NCI-H1092 treated with DMSO at 0.1 percent for 48 hours (cell line): ENCODE measurements at regions not wholly inside any gene's neighbourhood (a gene's known extent, or its start where the extent isn't known, plus 50 kb on each side); places are given as distances from the start of the nearest gene placed in this dataset.
"Not testable (repeated sequence)": the region's sequence is repeated elsewhere in the genome, so short reads cannot be mapped to it uniquely, and the experiment has no call there.

Experiments used
- DNase-seq: peaks from one replicate; lab custom pipeline; 2025; lab: John Stamatoyannopoulos, UW

DNA sequence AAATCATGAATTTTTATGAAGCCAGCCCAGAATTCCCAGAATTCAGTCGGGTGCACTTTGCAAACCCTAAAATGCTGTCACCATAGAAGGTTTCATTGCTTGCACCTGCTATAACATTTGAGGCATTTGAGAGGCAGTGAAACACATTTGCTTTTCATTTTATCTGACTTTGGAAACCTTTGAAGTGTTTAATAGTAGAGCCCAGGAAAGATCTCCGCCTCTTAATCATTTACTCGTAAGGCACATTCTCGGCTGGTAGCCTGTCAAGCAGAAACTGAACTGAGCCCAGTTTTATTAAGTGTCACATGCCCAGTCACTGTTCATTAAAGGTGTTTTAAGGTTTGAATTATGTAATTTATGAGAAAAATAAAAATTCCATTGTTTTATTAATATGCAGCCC, 247.6 kb downstream of the EMX2 start:
- no peak for DNase-seq

DNA sequence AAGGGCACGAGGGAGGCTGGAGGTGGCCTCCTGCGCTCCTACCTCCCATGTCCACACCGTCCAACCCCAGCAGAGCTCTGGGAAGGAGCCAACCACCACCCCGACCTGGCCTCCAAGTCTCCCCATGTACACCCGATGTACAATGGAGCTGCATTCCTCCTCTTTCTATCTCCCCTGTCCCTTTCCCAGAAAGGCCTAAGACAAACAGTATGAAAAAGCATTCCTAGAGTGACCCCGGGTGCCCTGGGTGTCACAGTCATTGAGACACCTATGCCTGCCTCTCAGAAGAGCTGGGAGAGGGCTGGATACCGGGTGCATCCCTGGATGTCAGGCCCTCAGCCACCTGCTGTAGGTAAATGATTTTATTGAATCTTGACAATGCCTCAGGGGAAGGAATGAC, 248.1 kb downstream of the EMX2 start:
- DNase-seq, result no peak

DNA sequence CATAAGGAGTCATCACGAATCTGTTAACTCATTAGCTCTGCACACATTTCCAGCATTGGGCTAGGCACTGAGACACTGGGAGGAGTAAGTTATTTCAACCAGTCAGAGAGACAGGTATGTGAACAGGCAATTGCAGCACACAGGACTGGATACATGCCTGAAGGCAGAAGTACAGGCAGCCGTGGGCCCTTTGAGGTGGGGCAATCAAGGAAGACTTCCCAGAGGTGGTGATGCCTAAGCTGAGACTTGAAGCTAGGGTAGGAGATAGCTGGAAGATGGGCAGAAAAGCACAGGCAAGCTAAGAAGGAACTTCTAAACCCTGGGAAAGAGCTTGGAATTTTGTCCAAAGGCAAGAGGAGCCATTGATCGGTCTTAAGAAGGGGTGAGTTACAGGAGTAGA, 249.7 kb downstream of the EMX2 start:
- DNase-seq, result no peak

DNA sequence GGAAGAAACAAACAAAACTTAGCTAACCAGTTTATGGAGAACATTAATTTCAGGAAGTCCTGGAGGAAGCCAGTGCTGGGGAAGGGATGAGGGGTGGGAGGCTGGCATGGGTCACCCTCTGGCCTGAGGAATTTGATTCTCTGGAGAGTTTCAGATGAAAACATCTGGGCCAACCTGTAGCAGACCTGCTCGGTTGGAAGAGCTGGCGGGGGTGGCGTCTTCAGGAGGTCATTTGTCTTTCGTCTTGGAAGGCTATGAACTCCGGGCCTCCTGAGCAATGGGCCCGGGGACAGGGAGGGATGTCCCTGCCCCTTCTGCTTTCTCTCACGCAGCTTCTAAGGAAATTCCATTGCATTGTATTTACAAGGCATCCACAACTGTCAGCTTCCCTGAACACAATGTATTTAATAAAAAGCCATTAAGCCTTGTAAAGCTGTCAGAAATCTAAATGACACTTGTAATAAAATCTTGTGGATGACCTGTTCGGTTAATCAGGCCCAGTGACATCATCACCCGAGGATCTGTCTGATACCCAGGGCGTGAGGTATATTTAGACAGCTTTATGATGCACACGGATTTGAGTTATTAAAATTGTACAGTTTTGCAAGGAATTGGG, 250.5 kb downstream of the RAB11FIP2 start:
- DNase-seq, result no peak

DNA sequence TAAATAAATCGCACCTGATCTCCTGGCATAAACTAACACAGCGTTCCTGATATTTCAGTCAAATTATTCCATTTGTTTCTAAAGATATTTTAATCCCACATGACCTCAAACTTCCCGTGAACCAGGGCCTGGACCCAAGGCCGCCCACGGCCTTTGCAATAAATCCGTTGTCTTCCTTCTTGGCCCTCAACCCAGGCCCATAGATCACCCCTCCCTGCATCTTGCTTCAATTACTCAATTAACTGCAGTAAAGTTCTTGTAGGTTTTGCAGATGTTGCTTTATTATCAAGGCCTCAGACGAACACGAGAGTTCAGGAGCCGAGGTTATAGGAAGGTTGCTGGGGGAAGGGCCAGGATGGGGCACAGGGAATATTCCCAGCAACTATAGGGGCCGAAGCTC, 249.4 kb downstream of the RAB11FIP2 start:
- no peak for DNase-seq

DNA sequence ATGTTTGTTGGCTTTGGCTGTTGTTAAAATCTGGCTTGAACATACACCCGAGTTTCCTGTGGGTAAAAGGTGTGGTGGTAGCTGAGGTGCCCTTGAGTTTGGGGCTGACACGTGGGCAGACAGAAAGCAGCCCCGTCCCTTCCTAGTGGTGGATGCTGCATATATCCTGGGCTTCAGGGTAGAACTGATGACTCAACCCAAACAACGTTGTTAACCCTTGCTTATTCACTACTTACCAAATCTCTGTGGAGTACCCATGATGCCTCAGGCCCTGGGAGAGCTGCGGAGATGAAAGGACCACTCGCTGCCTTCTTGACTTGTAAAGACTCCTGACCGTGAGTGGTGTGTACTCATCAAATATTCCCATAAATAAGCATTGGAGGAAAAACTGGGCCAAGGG, 245.1 kb downstream of the RAB11FIP2 start:
- no peak for DNase-seq

DNA sequence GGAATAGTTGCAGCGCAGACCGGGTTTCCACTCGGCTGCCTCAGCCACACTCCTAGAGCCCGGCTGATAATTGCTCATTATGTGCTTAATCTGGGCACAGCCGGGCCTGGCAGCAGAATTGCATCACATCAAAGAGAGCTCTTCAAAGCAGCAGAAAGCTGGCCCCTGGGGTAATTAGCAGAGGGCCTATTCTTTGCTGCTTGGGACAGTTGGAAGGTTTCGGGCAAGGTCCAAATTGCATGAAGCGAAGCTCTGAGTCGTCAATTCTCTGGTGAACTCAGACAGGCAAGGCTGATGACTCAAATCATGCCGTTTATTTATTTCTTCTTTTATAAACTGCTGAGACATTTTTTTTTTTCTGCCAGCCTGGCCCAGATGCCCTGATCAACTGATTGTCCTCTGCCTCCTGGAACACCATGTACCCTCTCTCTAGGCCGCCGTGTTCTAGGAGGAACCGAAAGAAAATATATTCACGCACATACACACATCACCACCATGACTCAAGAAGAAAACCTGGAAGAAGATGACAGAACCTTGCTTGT, 242.2 kb downstream of the RAB11FIP2 start:
- DNase-seq, result no peak

DNA sequence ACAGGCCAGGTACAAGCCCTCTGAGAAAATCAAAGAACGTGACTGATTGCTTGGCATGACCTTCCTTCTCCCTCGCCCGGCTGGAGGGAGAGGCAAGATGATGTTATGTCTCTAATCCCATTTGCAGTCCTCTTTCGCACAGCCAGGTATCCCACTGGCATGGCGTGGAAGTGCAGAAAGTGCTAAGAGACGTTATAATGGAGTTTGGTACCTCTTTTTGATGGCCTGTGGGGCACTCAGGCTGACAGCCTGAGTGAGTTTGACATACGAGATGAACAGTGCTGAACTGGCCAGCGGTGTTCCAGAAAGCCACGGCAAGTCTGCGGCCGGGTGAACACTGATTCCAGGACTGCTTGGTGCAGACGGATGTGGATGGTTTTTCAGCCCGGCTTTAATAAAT, 241.6 kb downstream of the RAB11FIP2 start:
- DNase-seq, result no peak

DNA sequence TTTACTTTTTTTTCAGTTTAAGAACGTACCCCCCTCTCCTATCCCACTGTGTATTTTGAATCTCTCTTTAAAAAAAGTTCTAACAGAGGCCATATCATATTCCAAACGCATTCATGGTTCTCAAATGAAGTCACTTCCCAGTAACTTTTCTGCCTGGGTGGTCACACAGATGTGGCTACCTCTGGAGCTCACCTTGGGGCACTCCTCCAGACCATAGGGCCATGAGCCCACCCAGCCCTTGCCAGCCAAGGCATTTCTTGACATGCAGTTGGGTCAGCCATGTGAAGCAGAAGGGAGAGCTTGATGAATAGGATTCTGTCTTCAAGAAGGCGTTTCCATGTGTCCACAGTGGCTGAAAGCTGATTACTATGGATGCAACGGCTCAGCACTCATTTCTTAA, 239.3 kb downstream of the RAB11FIP2 start:
- no peak for DNase-seq

DNA sequence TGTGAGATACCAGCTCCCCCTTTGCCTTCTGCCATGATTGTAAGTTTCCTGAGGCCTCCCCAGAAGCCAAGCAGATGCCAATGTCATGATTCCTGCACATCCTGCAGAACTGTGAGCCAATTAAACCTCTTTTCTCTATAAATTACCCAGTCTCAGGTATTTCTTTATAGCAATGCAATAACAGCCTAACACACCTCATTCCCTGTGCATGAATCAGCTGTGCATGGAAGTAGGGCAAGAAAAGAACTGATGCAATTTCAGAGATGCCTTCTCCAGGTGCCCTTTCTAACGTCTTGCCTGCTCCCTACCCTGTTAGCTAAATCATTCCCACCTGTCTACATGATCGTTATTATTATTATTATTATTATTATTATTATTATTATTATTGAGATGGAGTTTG, 230.9 kb downstream of the RAB11FIP2 start:
- not testable (repeated sequence) for DNase-seq

DNA sequence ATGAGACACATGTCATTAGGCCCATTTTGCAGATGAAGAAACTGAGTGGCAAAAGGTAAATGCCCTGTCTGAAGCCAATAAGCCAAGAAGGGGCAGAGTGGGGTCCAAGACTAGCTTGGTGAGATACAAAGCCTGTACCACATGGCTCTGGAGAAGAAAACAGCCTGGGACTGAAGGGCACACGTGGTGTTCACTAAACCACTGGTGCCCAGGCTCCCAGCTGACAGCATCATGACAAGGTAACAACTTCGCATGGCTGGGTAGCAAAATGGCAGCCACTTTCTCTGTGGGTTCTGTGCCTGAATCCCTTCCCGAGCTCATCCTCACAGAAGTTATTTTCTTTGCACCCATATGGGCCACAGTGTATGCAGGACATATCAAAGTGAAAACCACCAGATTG, 229.6 kb downstream of the RAB11FIP2 start:
- DNase-seq, result no peak

DNA sequence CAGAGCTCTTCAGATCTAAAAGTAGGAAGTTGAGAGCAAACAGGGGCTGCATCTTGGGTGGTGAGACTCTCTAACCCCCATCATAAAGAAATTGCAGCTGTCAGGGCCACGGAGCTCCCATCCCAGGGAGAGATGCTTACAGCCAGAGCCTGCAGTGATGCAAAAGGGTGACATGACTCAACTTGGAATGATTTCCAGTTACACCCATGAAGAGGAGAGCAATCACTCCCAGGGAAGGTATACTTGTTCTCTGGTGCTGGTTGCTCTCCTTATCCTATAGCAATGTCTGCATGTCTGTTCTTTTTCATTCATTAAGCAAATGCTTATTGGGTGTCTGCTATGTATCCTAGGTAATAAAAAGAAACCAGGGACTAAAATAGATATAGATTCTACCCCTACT, 228.0 kb downstream of the RAB11FIP2 start:
- DNase-seq, result no peak

DNA sequence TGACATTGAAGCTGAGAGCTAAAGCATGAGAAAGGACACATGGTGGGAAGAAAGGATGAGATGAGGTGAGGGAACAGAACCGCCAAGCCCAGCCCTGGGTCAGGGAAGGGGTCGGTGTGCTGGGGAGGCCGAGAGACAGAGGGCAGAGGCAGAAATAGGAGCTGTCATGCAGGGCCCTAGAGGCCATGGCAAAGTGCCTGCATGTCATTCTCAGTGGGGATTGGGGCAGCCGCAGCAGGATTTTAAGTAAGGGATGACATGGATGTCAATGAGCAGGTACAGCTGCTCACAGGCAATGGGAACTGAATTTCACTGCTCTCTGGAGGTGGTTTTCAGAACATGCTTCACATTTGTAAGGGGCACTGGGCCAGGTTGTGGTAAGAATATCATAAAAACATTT, 227.4 kb downstream of the RAB11FIP2 start:
- no peak for DNase-seq

DNA sequence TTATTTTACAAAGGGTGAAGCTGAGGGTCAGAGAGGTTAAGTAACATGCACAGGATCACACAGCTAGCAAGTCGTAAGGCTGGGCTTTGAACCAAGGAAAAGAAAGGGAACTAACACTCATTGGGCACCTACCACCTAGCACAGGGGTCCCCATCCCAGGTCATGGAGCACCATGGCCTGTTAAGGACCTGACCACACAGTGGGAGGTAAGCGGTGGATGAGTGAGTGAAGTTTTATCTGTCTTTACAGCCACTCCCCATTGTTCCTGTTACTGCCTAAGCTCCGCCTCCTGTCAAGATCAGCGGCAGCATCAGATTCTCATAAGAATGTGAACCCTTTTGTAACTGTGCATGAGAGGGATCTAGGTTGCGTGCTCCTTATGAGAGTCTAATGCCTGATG, 222.8 kb downstream of the RAB11FIP2 start:
- no peak for DNase-seq

DNA sequence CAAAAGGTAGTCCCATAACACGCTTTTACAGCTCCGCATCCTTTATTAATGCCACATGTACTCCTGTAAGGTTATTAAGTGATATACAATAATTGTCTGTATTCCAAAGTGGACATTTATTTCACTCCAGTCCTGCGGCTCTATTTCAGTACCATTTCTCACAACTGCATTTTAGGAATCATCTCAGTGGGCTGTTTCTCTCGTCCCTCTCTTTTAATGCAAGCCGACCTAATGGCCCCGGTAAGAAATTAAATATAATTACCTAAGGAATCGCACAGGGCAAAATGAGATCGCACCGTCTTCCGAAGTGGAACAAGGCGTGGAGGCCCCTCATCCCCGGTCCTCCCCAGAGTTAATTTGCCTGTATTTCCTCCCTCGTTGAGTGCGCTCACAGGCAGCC, 216.5 kb downstream of the RAB11FIP2 start:
- DNase-seq, result no peak

DNA sequence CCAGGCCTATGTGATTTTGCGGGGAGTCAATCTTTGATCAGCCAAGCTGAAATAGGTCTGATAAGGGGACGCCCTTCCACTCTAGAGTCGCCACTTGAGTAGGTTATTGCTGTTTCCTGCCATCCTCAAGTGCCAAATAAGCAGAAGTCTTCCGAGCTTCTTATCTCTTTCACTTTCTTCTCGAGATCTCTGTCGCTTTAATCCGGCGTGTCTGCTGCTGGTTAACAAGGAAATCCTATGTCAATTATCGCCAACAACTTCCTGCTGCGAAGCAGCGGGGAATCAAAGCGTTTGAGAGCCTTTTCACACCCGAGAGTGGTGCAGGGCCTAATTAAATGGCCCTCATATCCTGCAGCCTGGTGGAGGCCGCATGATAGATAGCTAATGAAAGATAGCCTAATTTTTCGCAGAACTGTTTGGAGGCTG, 215.9 kb downstream of the RAB11FIP2 start:
- no peak for DNase-seq

DNA sequence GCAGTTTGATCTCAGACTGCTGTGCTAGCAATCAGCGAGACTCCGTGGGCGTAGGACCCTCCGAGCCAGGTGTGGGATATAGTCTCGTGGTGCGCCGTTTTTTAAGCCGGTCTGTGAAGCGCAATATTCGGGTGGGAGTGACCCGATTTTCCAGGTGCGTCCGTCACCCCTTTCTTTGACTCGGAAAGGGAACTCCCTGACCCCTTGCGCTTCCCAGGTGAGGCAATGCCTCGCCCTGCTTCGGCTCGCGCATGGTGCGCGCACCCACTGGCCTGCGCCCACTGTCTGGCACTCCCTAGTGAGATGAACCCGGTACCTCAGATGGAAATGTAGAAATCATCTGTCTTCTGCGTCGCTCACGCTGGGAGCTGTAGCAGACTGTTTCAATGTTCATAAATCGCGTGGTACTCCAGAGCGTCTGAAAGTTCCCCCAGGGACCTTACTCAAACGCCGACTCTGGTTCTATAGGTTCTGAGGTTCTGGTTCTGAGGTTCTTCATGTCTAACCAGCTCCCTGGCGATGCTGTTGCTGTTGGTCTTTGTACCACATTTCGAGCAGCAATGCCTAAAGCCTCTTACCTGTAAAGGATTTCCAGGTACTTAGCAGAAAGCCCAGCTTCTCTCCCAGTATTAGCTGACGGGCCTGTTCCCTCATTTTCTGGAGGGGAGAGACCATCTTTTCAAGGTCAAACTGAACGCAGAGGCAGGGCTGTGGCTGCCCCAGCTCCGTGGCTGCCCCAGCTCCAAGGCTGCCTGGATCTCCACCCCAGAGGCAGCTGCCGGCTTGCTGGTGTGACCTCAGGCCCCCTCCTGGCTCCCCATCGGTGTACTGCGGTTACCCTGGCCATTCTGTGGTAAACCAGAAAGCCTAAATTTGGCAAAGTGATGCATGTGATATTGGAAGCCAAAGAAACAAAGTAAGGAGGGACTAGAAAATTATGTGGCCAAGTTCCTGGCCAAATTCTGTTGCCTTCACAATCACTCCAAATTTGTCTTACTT, 207.9 kb downstream of the RAB11FIP2 start:
- DNase-seq, result not testable (repeated sequence)

DNA sequence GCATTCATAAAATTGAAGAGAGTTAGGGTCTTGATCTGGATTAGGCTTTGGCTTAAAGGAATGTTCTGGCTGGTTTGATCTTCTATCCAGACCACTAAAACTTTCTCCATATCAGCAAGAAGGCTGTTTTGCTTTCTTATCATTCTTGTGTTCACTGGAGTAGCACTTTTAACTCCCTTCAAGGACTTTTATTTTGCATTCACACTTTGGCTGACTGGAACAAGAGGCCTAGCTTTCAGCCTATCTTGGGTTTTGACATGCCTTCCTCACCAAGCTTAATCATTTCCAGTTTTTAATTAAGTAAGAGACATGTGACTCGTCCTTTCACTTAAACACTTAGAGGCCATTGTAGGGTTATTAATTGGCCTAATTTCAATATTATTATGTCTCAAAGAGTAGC, 190.3 kb downstream of the RAB11FIP2 start:
- DNase-seq, result not testable (repeated sequence)

DNA sequence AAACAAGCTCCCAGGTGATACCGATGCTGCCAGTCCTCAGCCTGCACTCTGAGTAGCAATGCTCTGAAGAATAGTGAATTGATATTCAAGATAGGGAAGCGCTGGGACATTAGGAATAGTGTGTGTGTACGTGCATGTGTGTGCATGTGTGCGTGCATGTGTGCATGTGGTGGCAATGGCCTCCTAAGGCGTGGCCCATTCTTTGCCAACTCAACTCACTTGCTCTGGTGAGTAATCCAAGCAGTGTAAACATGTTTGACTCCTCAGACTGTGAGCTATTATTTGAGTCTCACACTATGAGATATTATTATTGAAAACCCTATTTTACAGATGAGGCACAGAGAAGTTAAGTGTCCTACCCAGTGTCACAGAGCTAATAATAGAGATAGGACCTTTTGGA, 186.6 kb downstream of the RAB11FIP2 start:
- no peak for DNase-seq

DNA sequence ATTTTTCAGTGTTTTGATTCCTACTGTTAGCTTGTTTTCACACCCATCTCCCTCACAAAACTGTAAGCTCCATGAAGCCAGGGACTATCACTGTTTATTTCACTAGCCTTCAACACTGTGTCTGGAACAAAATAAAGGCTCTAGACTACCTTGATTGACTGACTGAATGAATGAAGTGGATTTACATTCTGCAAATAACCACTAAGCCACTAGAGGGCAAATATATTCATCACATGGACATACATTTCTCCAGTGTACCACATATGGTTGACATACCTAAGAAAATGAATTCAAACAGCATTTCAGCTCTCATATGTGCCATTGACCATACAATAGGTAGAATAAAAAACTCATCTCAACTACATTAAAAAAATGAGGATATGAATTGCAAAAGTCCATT, 185.9 kb downstream of the RAB11FIP2 start:
- DNase-seq, result no peak

DNA sequence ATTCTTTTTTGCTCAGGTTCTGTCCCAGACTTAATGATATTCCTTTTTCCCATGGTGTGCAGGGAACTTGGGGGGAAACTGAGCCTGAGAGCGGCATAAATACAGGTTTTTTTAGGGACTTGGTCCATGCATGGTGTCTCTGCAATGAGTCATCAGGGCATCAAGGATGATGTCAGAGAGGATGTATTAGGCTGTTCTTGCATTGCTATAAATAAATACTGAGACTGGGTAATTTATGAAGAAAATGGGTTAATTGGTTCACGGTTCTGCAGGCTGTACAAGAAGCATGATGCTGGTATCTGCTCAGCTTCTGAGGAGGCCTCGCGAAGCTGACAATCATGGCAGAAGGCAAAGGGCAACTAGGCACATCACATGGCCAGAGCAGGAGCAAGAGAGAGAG, 185.4 kb downstream of the RAB11FIP2 start:
- no peak for DNase-seq

DNA sequence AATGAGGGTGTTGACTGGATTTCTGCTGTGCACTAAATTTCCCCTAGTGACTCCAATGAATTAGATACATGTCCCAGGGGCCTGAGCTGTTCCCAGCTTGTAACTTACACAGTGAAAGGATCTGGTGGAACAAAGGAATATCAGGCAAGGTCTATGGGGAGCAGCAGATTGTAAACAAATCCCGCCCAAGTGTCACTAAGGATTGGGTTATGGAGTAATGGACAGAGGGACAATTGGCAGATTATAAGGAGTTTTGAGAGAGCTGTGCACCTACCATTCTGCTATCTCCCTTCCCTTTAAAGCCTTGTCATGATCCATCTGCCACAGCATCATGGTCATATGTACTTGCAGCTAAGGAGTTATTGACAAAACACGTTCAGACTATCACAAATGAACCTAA, 183.0 kb downstream of the RAB11FIP2 start:
- no peak for DNase-seq

DNA sequence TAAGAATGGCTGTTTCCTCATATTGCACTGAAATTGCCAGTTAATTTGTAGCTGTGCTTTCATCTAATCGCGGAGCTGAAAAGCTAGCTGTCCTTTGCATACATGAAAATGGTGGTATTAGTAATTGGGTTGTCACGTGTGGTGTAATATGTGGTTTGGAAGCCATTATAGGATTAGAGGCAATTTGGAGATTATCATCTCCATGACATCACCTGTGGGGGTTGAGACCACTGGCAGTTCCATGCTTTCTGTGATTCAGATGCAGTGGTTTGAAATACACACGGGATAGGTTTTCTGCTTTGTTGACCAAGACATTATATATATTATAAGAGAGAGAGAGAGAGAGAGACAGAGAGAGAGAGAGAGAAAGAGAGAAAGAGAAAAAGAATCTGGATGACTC, 180.8 kb downstream of the RAB11FIP2 start:
- DNase-seq, result no peak
